GM23248 (cell line): ENCODE measurements at regions not wholly inside any gene's neighbourhood (a gene's known extent, or its start where the extent isn't known, plus 50 kb on each side); places are given as distances from the start of the nearest gene placed in this dataset.
A peak's percentile ranks its signal among the peaks of the same experiment; 100 is the strongest.

Source experiments
- DNase-seq: peaks from one replicate; pipeline ENCODE4 v3.0.0-alpha.2; 2015
- H2AFZ ChIP-seq: fragments of 200-600 bp; sonication (generic); 2 replicates; pipeline ENCODE4 v1.6.1; 2016; ENCODE audit warnings: antibody characterized with exemption
- H3F3A ChIP-seq: fragments of 200-600 bp; sonication (generic); 2 replicates; pipeline ENCODE4 v1.6.1; 2016; ENCODE audit warnings: mild to moderate bottlenecking, antibody characterized with exemption, mixed run types; ENCODE audit not compliant: insufficient read depth
- H3K27ac ChIP-seq: fragments of 200-600 bp; sonication (generic); 2 replicates; pipeline ENCODE4 v1.5.1; 2016; ENCODE audit warnings: mild to moderate bottlenecking
- H3K27me3 ChIP-seq: fragments of 200-600 bp; sonication (generic); replicated peaks from 2 replicates; pipeline ENCODE4 v1.6.1; 2016; ENCODE audit warnings: mild to moderate bottlenecking; ENCODE audit not compliant: insufficient read depth
- H3K36me3 ChIP-seq: fragments of 200-600 bp; sonication (generic); 2 replicates; pipeline ENCODE4 v1.6.1; 2016; ENCODE audit warnings: low read depth, mild to moderate bottlenecking
- H3K4me1 ChIP-seq: fragments of 200-600 bp; sonication (generic); 2 replicates; pipeline ENCODE4 v1.6.1; 2016; ENCODE audit warnings: mild to moderate bottlenecking; ENCODE audit not compliant: insufficient read depth
- H3K4me2 ChIP-seq: fragments of 200-600 bp; sonication (generic); one replicate; pipeline ENCODE4 v1.6.1; 2016; ENCODE audit warnings: mild to moderate bottlenecking; ENCODE audit not compliant: unreplicated experiment
- H3K4me3 ChIP-seq: fragments of 200-600 bp; sonication (generic); 2 replicates; pipeline ENCODE4 v1.5.1; 2016; ENCODE audit warnings: mild to moderate bottlenecking
- H3K79me2 ChIP-seq: fragments of 200-600 bp; sonication (generic); 2 replicates; pipeline ENCODE4 v1.6.1; 2016; ENCODE audit warnings: mild to moderate bottlenecking; ENCODE audit not compliant: insufficient read depth
- H3K9ac ChIP-seq: fragments of 200-600 bp; sonication (generic); 2 replicates; pipeline ENCODE4 v1.6.1; 2016; ENCODE audit warnings: mild to moderate bottlenecking
- H3K9me2 ChIP-seq: fragments of 200-600 bp; sonication (generic); 2 replicates; pipeline ENCODE4 v1.6.1; 2016; ENCODE audit warnings: mixed run types, mild to moderate bottlenecking, moderate library complexity; ENCODE audit not compliant: insufficient read depth
- H3K9me3 ChIP-seq: fragments of 200-600 bp; sonication (generic); one replicate; pipeline ENCODE4 v1.6.1; 2017; ENCODE audit warnings: low read depth
- H4K20me1 ChIP-seq: fragments of 200-600 bp; sonication (generic); 2 replicates; pipeline ENCODE4 v1.6.0; 2016; ENCODE audit not compliant: insufficient read depth
- EZH2 ChIP-seq: fragments of 200-600 bp; sonication (generic); IDR thresholded peaks from 2 replicates; pipeline ENCODE4 v1.6.1; 2018; ENCODE audit warnings: antibody characterized with exemption, mild to moderate bottlenecking; ENCODE audit not compliant: insufficient read depth, poor library complexity, severe bottlenecking
- EZH2phosphoT487 ChIP-seq: fragments of 200-600 bp; sonication (generic); IDR thresholded peaks from 2 replicates; pipeline ENCODE4 v1.6.1; 2018; ENCODE audit warnings: antibody characterized with exemption, moderate library complexity, mild to moderate bottlenecking, low read depth; ENCODE audit not compliant: insufficient read depth
- WGBS, 2 experiments: methylation state at CpG; one replicate each; pipeline ENCODE4 v1.1.6; 2015 to 2017; ENCODE audit warnings: low lambda C conversion rate in 2 of 2, low coverage in 1 of 2; ENCODE audit errors: missing lambda C conversion rate in 2 of 2; 5-methylcytosine and 5-hydroxymethylcytosine counted together
- in situ Hi-C: fragments of 300-500 bp; cut with MboI; formaldehyde crosslinking; loops from 2 replicates; pipeline ENCODE4 v1.15.0; 2020

GRCh38 chr18:3354506-3354905, 92.6 kb downstream of the MYL12B start:
- no peak overlapping the region for H3K4me2 ChIP-seq
- no peak overlapping the region for H2AFZ ChIP-seq
- no peak overlapping the region for H3K4me3 ChIP-seq
- no peaks in the 10 kb centered on the region for H3K9me2 ChIP-seq
- DNase-seq, result no peak
- H3K79me2 ChIP-seq, result no peaks in the 10 kb centered on the region
- H3K4me1 ChIP-seq, result peaks cover 10% of the 10 kb centered on the region
- H3K9me3 ChIP-seq, result no peaks in the 10 kb centered on the region
- H3K36me3 ChIP-seq, result no peaks in the 10 kb centered on the region
- no peaks in the 10 kb centered on the region for H3F3A ChIP-seq
- TF ChIP-seq EZH2 (no peak), EZH2phosphoT487 (no peak)
- no peaks in the 10 kb centered on the region for H3K27me3 ChIP-seq
- no peaks in the 10 kb centered on the region for H4K20me1 ChIP-seq
- in situ Hi-C loops, result no loop called here
- no peak overlapping the region for H3K9ac ChIP-seq
- no peak overlapping the region for H3K27ac ChIP-seq
- 75 to 81% methylated on average over 4 of the region's 4 CpGs for WGBS, 2 experiments

- H2AFZ ChIP-seq, result no peak overlapping the region
- 76 to 83% methylated on average over 4 of the region's 4 CpGs for WGBS, 2 experiments
- H3K27me3 ChIP-seq, result no peaks in the 10 kb centered on the region
- H3K4me1 ChIP-seq, result no peaks in the 10 kb centered on the region; the same call in 1 of the 2 replicates
- no peaks in the 10 kb centered on the region for H4K20me1 ChIP-seq
- no peaks in the 10 kb centered on the region for H3K9me2 ChIP-seq
- TF ChIP-seq EZH2, result no peak
- no peak for TF ChIP-seq EZH2phosphoT487
- H3K4me3 ChIP-seq, result no peak overlapping the region
- H3K9ac ChIP-seq, result no peak overlapping the region
- no peaks in the 10 kb centered on the region for H3F3A ChIP-seq
- H3K79me2 ChIP-seq, result no peaks in the 10 kb centered on the region
- H3K36me3 ChIP-seq, result no peaks in the 10 kb centered on the region
- no peaks in the 10 kb centered on the region for H3K9me3 ChIP-seq
- no peak overlapping the region for H3K4me2 ChIP-seq
- in situ Hi-C loops, result no loop called here
- DNase-seq, result no peak
- no peak overlapping the region for H3K27ac ChIP-seq
Measured at GRCh38 chr18:3356614-3357013, 93.4 kb upstream of the TGIF1 start.

DNA sequence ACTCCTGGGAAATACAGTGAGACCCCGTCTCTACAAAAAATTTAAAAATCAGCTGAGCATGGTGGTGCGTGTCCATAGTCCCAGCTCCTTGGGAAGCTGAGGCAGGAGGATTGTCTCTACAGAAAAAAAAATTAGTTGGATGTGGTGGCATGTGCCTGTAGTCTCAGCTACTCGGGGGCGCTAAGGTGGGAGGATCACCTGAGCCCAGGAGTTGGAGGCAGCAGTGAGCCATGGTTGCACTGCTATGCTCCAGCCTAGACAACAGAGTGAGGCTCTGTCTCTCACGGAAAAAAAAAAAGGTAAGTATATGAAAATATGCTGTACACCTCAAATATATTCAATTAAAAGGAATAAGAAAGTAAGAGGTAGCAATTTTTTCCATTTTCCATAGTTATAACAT, 92.5 kb upstream of the TGIF1 start:
- H3K9me2 ChIP-seq, result no peaks in the 10 kb centered on the region
- no peak overlapping the region for H3K9ac ChIP-seq
- H2AFZ ChIP-seq, result no peak overlapping the region
- no peaks in the 10 kb centered on the region for H3K36me3 ChIP-seq
- no peaks in the 10 kb centered on the region for H3K79me2 ChIP-seq
- no peaks in the 10 kb centered on the region for H3K27me3 ChIP-seq
- no peaks in the 10 kb centered on the region for H3K9me3 ChIP-seq
- no peaks in the 10 kb centered on the region; the same call in 1 of the 2 replicates for H3K4me1 ChIP-seq
- no peak overlapping the region for H3K27ac ChIP-seq
- DNase-seq, result no peak
- WGBS, 2 experiments, result 87 to 89% methylated on average over 5 of the region's 5 CpGs
- in situ Hi-C loops, result no loop called here
- H3F3A ChIP-seq, result no peaks in the 10 kb centered on the region
- TF ChIP-seq EZH2, result no peak
- no peak for TF ChIP-seq EZH2phosphoT487
- no peak overlapping the region for H3K4me3 ChIP-seq
- no peaks in the 10 kb centered on the region for H4K20me1 ChIP-seq
- H3K4me2 ChIP-seq, result no peak overlapping the region

GRCh38 chr18:3358310-3358709, 91.7 kb upstream of the TGIF1 start:
- in situ Hi-C loops, result no loop called here
- no peaks in the 10 kb centered on the region for H3K27me3 ChIP-seq

DNA sequence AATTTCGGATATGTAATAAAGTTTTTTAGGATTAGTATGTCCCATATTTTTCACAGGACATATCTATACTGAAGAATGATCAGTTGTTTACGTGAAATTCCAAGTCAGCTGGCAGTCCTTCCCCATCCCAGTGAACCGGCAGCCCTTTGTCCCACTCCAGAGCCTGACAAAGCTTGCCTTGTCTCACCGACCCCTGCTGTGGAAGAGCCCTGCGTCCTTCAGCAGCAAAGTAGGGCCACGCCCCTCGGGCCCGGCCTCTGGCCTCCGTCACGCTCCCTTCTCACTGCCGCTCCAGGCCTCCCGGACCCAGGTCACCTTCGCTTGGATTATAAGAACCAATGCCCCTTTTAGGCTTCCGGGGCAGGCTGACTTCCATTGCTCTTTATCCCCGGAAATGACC, 89.8 kb upstream of the TGIF1 start:
- no peak for DNase-seq
- Histone ChIP-seq H3K9me2 (no peaks in the 10 kb centered on the region), H3K27me3 (no peaks in the 10 kb centered on the region), H3F3A (no peaks in the 10 kb centered on the region), H3K9ac (no peak overlapping the region), H3K27ac (no peak overlapping the region), H3K79me2 (no peaks in the 10 kb centered on the region), H3K9me3 (no peaks in the 10 kb centered on the region), H3K4me1 (no peaks in the 10 kb centered on the region; the same call in 1 of the 2 replicates), H3K36me3 (no peaks in the 10 kb centered on the region), H4K20me1 (no peaks in the 10 kb centered on the region), H3K4me2 (no peak overlapping the region), H3K4me3 (no peak overlapping the region), H2AFZ (no peak overlapping the region)
- 94 to 96% methylated on average over 12 to 15 of the region's 15 CpGs for WGBS, 2 experiments
- TF ChIP-seq EZH2phosphoT487 (no peak), EZH2 (no peak)
- in situ Hi-C loops, result no loop called here

More at GRCh38 chr18:3358310-3358709, 91.7 kb upstream of the TGIF1 start:
- Histone ChIP-seq H3K4me2 (peak overlapping the region; percentile 52), H3F3A (no peaks in the 10 kb centered on the region), H2AFZ (peak overlapping the region; percentile 78), H3K4me1 (no peaks in the 10 kb centered on the region; the same call in 1 of the 2 replicates), H3K36me3 (no peaks in the 10 kb centered on the region), H3K27ac (no peak overlapping the region), H3K79me2 (no peaks in the 10 kb centered on the region), H3K9me2 (no peaks in the 10 kb centered on the region), H3K9ac (no peak overlapping the region), H4K20me1 (no peaks in the 10 kb centered on the region), H3K4me3 (peak overlapping the region; percentile 32), H3K9me3 (no peaks in the 10 kb centered on the region)
- no peak for DNase-seq
- WGBS, 2 experiments, result 11% methylated on average over 6 of the region's 6 CpGs
- TF ChIP-seq EZH2phosphoT487, result no peak
- no peak for TF ChIP-seq EZH2
